Activated B cell treated with CpG ODN at 0.5 μM for 24 hours (primary cell): ENCODE measurements at regions not wholly inside any gene's neighbourhood (a gene's known extent, or its start where the extent isn't known, plus 50 kb on each side); places are given as distances from the start of the nearest gene placed in this dataset.

Experiments used
- ATAC-seq: fragments of 200-7000 bp; cut with Tn5 transposase; one replicate; pipeline ENCODE4 v1.10.0; 2021; ENCODE audit warnings: low read depth, mild to moderate bottlenecking, moderate library complexity
- CTCF ChIA-PET: fragments of 350-600 bp; sonication (Branson Sonifier 250); formaldehyde crosslinking; loops from one replicate; lab custom pipeline; 2021; ENCODE audit warnings: antibody characterized with exemption; lab: Charles Lee
- POLR2A ChIA-PET: fragments of 350-600 bp; sonication (Branson Sonifier 250); formaldehyde crosslinking; loops from one replicate; lab custom pipeline; 2021; ENCODE audit warnings: antibody characterized with exemption; lab: Charles Lee
- DNase-seq: peaks from one replicate; pipeline ENCODE4 v3.0.0; 2022
- H3K27ac Mint-ChIP-seq: one replicate; pipeline ENCODE4 v1.8.0; 2020; ENCODE audit warnings: mixed read lengths
- H3K27me3 Mint-ChIP-seq: one replicate; pipeline ENCODE4 v1.8.0; 2021; ENCODE audit warnings: mixed read lengths
- H3K36me3 Mint-ChIP-seq: one replicate; pipeline ENCODE4 v1.8.0; 2021; ENCODE audit warnings: low read depth, mixed read lengths
- H3K4me1 Mint-ChIP-seq: one replicate; pipeline ENCODE4 v1.8.0; 2021; ENCODE audit warnings: mixed read lengths
- H3K4me3 Mint-ChIP-seq: one replicate; pipeline ENCODE4 v1.8.0; 2020; ENCODE audit warnings: mild to moderate bottlenecking, mixed read lengths
- H3K9me3 Mint-ChIP-seq: one replicate; pipeline ENCODE4 v1.8.0; 2020; ENCODE audit warnings: mixed read lengths
- CTCF ChIP-seq: fragments of 200-600 bp; IDR thresholded peaks from one replicate; pipeline ENCODE4 v1.8.0; 2022; ENCODE audit warnings: antibody characterized with exemption, mild to moderate bottlenecking
- intact Hi-C: fragments of 100-400 bp; cut with micrococcal nuclease; formaldehyde crosslinking; loops from one replicate; pipeline ENCODE4 v1.15.1; 2024

GRCh38 chr5:27814286-27814685 lies 775.9 kb upstream of the CDH9 start:
- Mint-ChIP-seq H3K27ac (no peak overlapping the region), H3K9me3 (peaks cover 21% of the 10 kb centered on the region), H3K36me3 (no peaks in the 10 kb centered on the region), H3K4me1 (no peaks in the 10 kb centered on the region), H3K4me3 (no peak overlapping the region), H3K27me3 (no peaks in the 10 kb centered on the region)
- TF ChIP-seq CTCF, result no peak
- CTCF ChIA-PET, result no interaction called here
- POLR2A ChIA-PET, result no interaction called here
- intact Hi-C loops, result no loop called here
- DNase-seq, result no peak
- no peak for ATAC-seq

GRCh38 chr5:27810458-27810857 lies 772.1 kb upstream of the CDH9 start:
- H3K27me3 Mint-ChIP-seq, result no peaks in the 10 kb centered on the region
- TF ChIP-seq CTCF, result no peak
- H3K4me3 Mint-ChIP-seq, result no peak overlapping the region
- CTCF ChIA-PET, result no interaction called here
- POLR2A ChIA-PET, result no interaction called here
- H3K27ac Mint-ChIP-seq, result no peak overlapping the region
- H3K4me1 Mint-ChIP-seq, result no peaks in the 10 kb centered on the region
- intact Hi-C loops, result no loop called here
- H3K36me3 Mint-ChIP-seq, result no peaks in the 10 kb centered on the region
- ATAC-seq (no peak), DNase-seq (no peak)
- peaks cover 16% of the 10 kb centered on the region for H3K9me3 Mint-ChIP-seq

DNA sequence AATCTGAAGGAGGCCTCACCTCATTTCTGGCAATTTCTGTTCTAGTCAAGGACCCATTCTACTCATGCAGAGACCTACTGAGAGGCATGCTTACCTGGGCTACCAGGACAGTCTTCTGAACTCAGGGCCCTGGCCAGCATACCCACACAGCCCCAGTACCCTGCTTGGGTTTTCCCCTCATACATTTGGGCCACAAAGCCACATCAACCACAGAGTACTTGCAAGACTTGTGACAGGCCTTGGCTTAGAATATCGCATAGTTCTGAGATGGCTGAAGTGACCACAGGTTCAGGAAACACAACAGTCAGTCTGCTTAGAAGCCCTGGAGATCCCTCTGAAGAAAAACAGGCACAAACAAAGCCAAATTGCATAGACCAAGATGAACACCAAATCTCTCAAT lies 758.8 kb upstream of the CDH9 start:
- Mint-ChIP-seq H3K4me1 (no peaks in the 10 kb centered on the region), H3K36me3 (no peaks in the 10 kb centered on the region), H3K27me3 (no peaks in the 10 kb centered on the region), H3K9me3 (peaks cover 12% of the 10 kb centered on the region), H3K4me3 (no peak overlapping the region), H3K27ac (no peak overlapping the region)
- intact Hi-C loops, result no loop called here
- ChIA-PET POLR2A (no interaction called here), CTCF (no interaction called here)
- TF ChIP-seq CTCF, result no peak
- DNase-seq, result no peak
- no peak for ATAC-seq

- Mint-ChIP-seq H3K36me3 (no peaks in the 10 kb centered on the region), H3K4me1 (no peaks in the 10 kb centered on the region), H3K9me3 (peaks cover 2% of the 10 kb centered on the region), H3K4me3 (no peak overlapping the region), H3K27me3 (no peaks in the 10 kb centered on the region), H3K27ac (no peak overlapping the region)
- TF ChIP-seq CTCF, result no peak
- no peak for DNase-seq
- no peak for ATAC-seq
- ChIA-PET CTCF (no interaction called here), POLR2A (no interaction called here)
- intact Hi-C loops, result no loop called here
Observed at GRCh38 chr5:27788184-27788583, 749.8 kb upstream of the CDH9 start.

DNA sequence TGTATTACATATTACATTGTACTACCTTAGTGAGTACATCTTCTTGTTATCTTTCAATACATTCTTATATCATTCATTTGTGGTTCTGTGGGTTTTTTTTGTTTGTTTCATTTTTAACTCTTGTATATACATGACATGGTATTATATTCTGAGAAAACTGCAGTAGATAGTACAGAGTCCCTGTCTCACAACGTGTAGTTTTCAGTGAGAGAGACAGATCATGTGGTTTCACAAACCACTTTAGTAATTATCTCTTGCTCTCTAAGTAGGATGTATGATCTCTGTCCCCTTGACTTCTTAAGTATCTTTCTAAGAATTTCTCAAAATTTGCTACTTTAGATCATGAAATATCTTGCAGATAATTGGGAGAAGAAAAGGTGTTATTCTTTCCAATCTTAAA lies 745.9 kb upstream of the CDH9 start:
- H3K36me3 Mint-ChIP-seq, result no peaks in the 10 kb centered on the region
- TF ChIP-seq CTCF, result no peak
- CTCF ChIA-PET, result no interaction called here
- peaks cover 2% of the 10 kb centered on the region for H3K9me3 Mint-ChIP-seq
- no peak for ATAC-seq
- no peak overlapping the region for H3K27ac Mint-ChIP-seq
- DNase-seq, result no peak
- no peaks in the 10 kb centered on the region for H3K4me1 Mint-ChIP-seq
- H3K4me3 Mint-ChIP-seq, result no peak overlapping the region
- intact Hi-C loops, result no loop called here
- no peaks in the 10 kb centered on the region for H3K27me3 Mint-ChIP-seq
- POLR2A ChIA-PET, result no interaction called here
